Neural cell (in vitro differentiated cells): ENCODE measurements at regions not wholly inside any gene's neighbourhood (a gene's known extent, or its start where the extent isn't known, plus 50 kb on each side); places are given as distances from the start of the nearest gene placed in this dataset.

Source experiments
- H2AFZ ChIP-seq: fragments of 200-600, 300-800 bp; sonication (generic), shearing (Covaris generic); 2 replicates; pipeline ENCODE4 v1.6.0; 2014; ENCODE audit warnings: low read depth, mild to moderate bottlenecking, antibody characterized with exemption, low read length, moderate library complexity
- H3F3A ChIP-seq: fragments of 200-600 bp; shearing (Covaris generic); 2 replicates; pipeline ENCODE4 v1.6.1; 2016; ENCODE audit warnings: mild to moderate bottlenecking, moderate library complexity, mixed read lengths, antibody characterized with exemption, low read length; ENCODE audit not compliant: insufficient read depth, poor library complexity, severe bottlenecking
- H3K27ac ChIP-seq: fragments of 200-600, 300-800 bp; sonication (generic), shearing (Covaris generic); 2 replicates; pipeline ENCODE4 v1.5.1; 2014; ENCODE audit warnings: mild to moderate bottlenecking, low read length, moderate library complexity
- H3K27me3 ChIP-seq: fragments of 300-800, 200-600 bp; sonication (generic), shearing (Covaris generic); 2 replicates; pipeline ENCODE4 v1.6.0; 2014; ENCODE audit warnings: mild to moderate bottlenecking, low read depth, low read length, moderate library complexity; ENCODE audit not compliant: insufficient read depth
- H3K36me3 ChIP-seq: fragments of 300-800, 200-600 bp; sonication (generic), shearing (Covaris generic); 2 replicates; pipeline ENCODE4 v1.5.1; 2014; ENCODE audit warnings: mild to moderate bottlenecking, antibody characterized with exemption, low read length, moderate library complexity; ENCODE audit not compliant: insufficient read depth
- H3K4me2 ChIP-seq: fragments of 300-800, 200-600 bp; sonication (generic), shearing (Covaris generic); 2 replicates; pipeline ENCODE4 v1.6.0; 2014; ENCODE audit warnings: mild to moderate bottlenecking, low read length
- H3K4me3 ChIP-seq: fragments of 300-800, 200-600 bp; sonication (generic), shearing (Covaris generic); 2 replicates; pipeline ENCODE4 v1.5.1; 2014; ENCODE audit warnings: mild to moderate bottlenecking, low read length, moderate library complexity
- H3K79me2 ChIP-seq: fragments of 200-600 bp; shearing (Covaris generic); replicated peaks from 2 replicates; pipeline ENCODE4 v1.6.0; 2014; ENCODE audit warnings: mild to moderate bottlenecking, low read length, moderate library complexity; ENCODE audit not compliant: insufficient read depth
- H3K9ac ChIP-seq: fragments of 300-800, 200-600 bp; sonication (generic), shearing (Covaris generic); 2 replicates; pipeline ENCODE4 v1.6.1; 2016; ENCODE audit warnings: mild to moderate bottlenecking, low read length, mixed read lengths
- H3K9me2 ChIP-seq: fragments of 200-600 bp; shearing (Covaris generic); 2 replicates; pipeline ENCODE4 v1.6.1; 2016; ENCODE audit warnings: mild to moderate bottlenecking, low read length, mixed read lengths; ENCODE audit not compliant: insufficient read depth
- H3K9me3 ChIP-seq: fragments of 200-600, 300-800 bp; sonication (generic), shearing (Covaris generic); 2 replicates; pipeline ENCODE4 v1.6.1; 2016; ENCODE audit warnings: mild to moderate bottlenecking, mixed run types, low read length, moderate library complexity, mixed read lengths
- H4K20me1 ChIP-seq: fragments of 200-600 bp; shearing (Covaris generic); 2 replicates; pipeline ENCODE4 v1.6.1; 2016; ENCODE audit warnings: mild to moderate bottlenecking, mixed run types; ENCODE audit not compliant: insufficient read depth
- EP300 ChIP-seq: fragments of 450-650 bp; conservative IDR thresholded peaks from 2 replicates; pipeline ENCODE4 v1.6.1; 2014; ENCODE audit warnings: antibody characterized with exemption, mild to moderate bottlenecking, moderate library complexity; ENCODE audit not compliant: poor library complexity, severe bottlenecking
- EZH2 ChIP-seq: fragments of 200-600, 300-800 bp; shearing (Covaris generic), sonication (generic); IDR thresholded peaks from 2 replicates; pipeline ENCODE4 v1.6.1; 2014; ENCODE audit warnings: antibody characterized with exemption, low read length, borderline replicate concordance, mild to moderate bottlenecking; ENCODE audit not compliant: insufficient read depth, poor library complexity, severe bottlenecking
- MXI1 ChIP-seq: fragments of 450-650 bp; conservative IDR thresholded peaks from 2 replicates; pipeline ENCODE4 v1.6.1; 2014; ENCODE audit warnings: antibody characterized with exemption, mild to moderate bottlenecking; ENCODE audit not compliant: poor library complexity, severe bottlenecking
- POLR2AphosphoS5 ChIP-seq: IDR thresholded peaks from 2 replicates; pipeline ENCODE4 v1.6.1; 2012
- RAD21 ChIP-seq: fragments of 450-650 bp; conservative IDR thresholded peaks from 2 replicates; pipeline ENCODE4 v1.6.1; 2014; ENCODE audit warnings: antibody characterized with exemption, mild to moderate bottlenecking, moderate library complexity
- SMC3 ChIP-seq: fragments of 450-650 bp; conservative IDR thresholded peaks from 2 replicates; pipeline ENCODE4 v1.6.1; 2014; ENCODE audit warnings: antibody characterized with exemption, mild to moderate bottlenecking, moderate library complexity; ENCODE audit not compliant: poor library complexity
- TAF1 ChIP-seq: IDR thresholded peaks from 2 replicates; pipeline ENCODE4 v1.6.1; 2012; ENCODE audit warnings: low read depth
- TF ChIP-seq, protein P1 (sequence below): IDR thresholded peaks from 2 replicates; pipeline ENCODE4 v1.6.1; 2012; ENCODE audit warnings: borderline replicate concordance
- TF ChIP-seq, protein P2 (sequence below): fragments of 450-650 bp; IDR thresholded peaks from 2 replicates; pipeline ENCODE4 v1.5.1; 2014; ENCODE audit warnings: antibody characterized with exemption, mild to moderate bottlenecking, moderate library complexity; ENCODE audit not compliant: poor library complexity, severe bottlenecking

DNA sequence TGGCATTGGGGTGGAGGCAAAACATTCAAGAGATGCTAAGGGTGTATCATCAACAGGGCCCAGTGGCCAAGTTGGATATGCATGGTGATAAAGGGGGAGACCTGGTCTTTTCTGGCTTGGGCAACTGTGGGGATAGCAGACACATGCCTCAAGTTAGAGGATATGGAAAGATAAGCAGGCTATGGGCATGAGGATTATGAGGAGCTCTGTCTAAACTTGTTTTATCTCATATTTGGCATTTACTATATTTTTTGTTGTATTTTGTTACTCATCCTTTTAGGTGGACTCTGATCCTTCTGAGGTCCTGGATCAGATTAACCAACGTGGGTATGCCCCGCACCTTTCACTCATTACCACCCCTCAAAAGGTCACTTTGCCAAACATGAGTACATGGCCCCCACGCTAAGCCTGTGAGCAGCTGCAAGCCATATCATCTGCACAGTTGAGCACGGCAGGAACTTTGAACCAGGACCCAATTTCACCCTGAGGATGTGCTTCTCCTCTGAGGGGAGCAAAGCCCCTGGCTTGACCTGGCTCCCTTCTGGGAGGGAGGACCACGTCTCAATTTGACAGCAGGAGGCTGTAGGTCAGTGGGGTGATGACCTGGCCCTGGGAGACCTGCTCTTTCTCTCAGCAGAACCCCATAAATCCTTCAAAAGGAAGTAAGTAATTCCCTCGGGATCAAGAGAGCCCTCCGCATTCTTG is 71.1 kb upstream of the CD180 start:
- H3K4me3 ChIP-seq = no peak overlapping the region
- no peaks in the 10 kb centered on the region for H3K79me2 ChIP-seq
- H3K9me3 ChIP-seq = no peaks in the 10 kb centered on the region
- H3K36me3 ChIP-seq = no peaks in the 10 kb centered on the region
- H4K20me1 ChIP-seq = no peaks in the 10 kb centered on the region
- TF ChIP-seq EP300 (no peak), SMC3 (no peak)
- H3K27ac ChIP-seq = no peak overlapping the region
- H3K9me2 ChIP-seq = no peaks in the 10 kb centered on the region
- no peaks in the 10 kb centered on the region for H3F3A ChIP-seq
- no peak overlapping the region for H3K4me2 ChIP-seq
- H2AFZ ChIP-seq = no peak overlapping the region
- H3K9ac ChIP-seq = no peak overlapping the region
- H3K27me3 ChIP-seq = no peaks in the 10 kb centered on the region

DNA sequence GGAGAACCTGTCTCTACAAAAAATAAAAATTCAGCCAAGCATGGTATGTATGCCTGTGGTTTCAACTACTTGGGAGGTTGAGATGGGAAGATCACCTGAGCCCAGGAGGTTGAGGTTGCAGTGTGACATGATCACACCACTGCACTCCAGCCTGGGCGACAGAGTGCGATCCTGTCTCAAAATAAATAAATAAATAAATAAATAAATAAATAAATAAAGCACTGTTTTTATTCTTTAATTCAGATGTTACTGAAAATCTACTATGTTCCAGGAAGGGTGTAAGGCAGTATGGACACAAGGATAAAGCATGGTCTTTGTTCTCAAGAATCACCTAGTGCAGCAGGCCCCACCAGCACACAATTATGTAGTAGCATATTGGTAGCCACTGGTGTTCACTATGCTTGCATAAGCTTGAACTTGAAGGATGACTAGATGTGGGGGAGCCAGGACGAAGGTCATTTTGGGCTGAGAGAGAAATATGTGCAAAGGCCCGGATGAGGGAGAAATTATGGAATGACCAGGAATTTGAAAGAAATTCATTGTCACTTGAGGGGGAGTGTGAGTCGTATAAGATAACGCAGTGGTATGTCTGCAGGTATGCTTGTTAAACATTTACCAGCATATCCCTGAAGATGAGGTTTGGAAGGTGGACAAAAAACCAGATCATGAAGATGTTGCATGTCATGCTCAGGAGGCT is 70.2 kb upstream of the CD180 start:
- Histone ChIP-seq H3F3A (no peaks in the 10 kb centered on the region), H3K27me3 (no peaks in the 10 kb centered on the region), H2AFZ (no peak overlapping the region), H3K4me2 (no peak overlapping the region), H3K27ac (no peak overlapping the region), H3K79me2 (no peaks in the 10 kb centered on the region), H4K20me1 (no peaks in the 10 kb centered on the region), H3K4me3 (no peak overlapping the region), H3K36me3 (no peaks in the 10 kb centered on the region), H3K9me2 (no peaks in the 10 kb centered on the region), H3K9ac (no peak overlapping the region), H3K9me3 (no peaks in the 10 kb centered on the region)
- TF ChIP-seq EP300 (no peak), RAD21 (no peak), EZH2 (no peak), TAF1 (no peak), SMC3 (no peak), POLR2AphosphoS5 (no peak), MXI1 (no peak)
- TF ChIP-seq, protein P1, sequence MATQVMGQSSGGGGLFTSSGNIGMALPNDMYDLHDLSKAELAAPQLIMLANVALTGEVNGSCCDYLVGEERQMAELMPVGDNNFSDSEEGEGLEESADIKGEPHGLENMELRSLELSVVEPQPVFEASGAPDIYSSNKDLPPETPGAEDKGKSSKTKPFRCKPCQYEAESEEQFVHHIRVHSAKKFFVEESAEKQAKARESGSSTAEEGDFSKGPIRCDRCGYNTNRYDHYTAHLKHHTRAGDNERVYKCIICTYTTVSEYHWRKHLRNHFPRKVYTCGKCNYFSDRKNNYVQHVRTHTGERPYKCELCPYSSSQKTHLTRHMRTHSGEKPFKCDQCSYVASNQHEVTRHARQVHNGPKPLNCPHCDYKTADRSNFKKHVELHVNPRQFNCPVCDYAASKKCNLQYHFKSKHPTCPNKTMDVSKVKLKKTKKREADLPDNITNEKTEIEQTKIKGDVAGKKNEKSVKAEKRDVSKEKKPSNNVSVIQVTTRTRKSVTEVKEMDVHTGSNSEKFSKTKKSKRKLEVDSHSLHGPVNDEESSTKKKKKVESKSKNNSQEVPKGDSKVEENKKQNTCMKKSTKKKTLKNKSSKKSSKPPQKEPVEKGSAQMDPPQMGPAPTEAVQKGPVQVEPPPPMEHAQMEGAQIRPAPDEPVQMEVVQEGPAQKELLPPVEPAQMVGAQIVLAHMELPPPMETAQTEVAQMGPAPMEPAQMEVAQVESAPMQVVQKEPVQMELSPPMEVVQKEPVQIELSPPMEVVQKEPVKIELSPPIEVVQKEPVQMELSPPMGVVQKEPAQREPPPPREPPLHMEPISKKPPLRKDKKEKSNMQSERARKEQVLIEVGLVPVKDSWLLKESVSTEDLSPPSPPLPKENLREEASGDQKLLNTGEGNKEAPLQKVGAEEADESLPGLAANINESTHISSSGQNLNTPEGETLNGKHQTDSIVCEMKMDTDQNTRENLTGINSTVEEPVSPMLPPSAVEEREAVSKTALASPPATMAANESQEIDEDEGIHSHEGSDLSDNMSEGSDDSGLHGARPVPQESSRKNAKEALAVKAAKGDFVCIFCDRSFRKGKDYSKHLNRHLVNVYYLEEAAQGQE = no peak
- TF ChIP-seq, protein P2, sequence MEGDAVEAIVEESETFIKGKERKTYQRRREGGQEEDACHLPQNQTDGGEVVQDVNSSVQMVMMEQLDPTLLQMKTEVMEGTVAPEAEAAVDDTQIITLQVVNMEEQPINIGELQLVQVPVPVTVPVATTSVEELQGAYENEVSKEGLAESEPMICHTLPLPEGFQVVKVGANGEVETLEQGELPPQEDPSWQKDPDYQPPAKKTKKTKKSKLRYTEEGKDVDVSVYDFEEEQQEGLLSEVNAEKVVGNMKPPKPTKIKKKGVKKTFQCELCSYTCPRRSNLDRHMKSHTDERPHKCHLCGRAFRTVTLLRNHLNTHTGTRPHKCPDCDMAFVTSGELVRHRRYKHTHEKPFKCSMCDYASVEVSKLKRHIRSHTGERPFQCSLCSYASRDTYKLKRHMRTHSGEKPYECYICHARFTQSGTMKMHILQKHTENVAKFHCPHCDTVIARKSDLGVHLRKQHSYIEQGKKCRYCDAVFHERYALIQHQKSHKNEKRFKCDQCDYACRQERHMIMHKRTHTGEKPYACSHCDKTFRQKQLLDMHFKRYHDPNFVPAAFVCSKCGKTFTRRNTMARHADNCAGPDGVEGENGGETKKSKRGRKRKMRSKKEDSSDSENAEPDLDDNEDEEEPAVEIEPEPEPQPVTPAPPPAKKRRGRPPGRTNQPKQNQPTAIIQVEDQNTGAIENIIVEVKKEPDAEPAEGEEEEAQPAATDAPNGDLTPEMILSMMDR = no peak
